ENCODE measurements at regions not wholly inside any gene's neighbourhood (a gene's known extent, or its start where the extent isn't known, plus 50 kb on each side); places are given as distances from the start of the nearest gene placed in this dataset.

- H3K27ac Mint-ChIP-seq = no peak overlapping the region
- H3K36me3 Mint-ChIP-seq (ENCODE audit: low read depth) = no peaks in the 10 kb centered on the region
- no peaks in the 10 kb centered on the region for H3K4me1 Mint-ChIP-seq (ENCODE audit: low read depth)
- no peak for TF ChIP-seq CTCF (IDR thresholded peaks at IDR 0.05)
- no peak overlapping the region for H3K4me3 Mint-ChIP-seq
- DNase-seq = no peak
- H3K27me3 Mint-ChIP-seq (ENCODE audit: insufficient read depth) = peaks cover 10% of the 10 kb centered on the region
- peaks cover 8% of the 10 kb centered on the region; the same call in 1 of the 2 replicates for H3K9me3 Mint-ChIP-seq
Observed at GRCh38 chr12:107487011-107487680, 198.5 kb upstream of the PWP1 start.

- Mint-ChIP-seq H3K4me1 (ENCODE audit: low read depth) (no peaks in the 10 kb centered on the region), H3K4me3 (no peak overlapping the region), H3K9me3 (peaks cover 8% of the 10 kb centered on the region; the same call in 1 of the 2 replicates), H3K27ac (no peak overlapping the region), H3K36me3 (ENCODE audit: low read depth) (no peaks in the 10 kb centered on the region), H3K27me3 (ENCODE audit: insufficient read depth) (peaks cover 10% of the 10 kb centered on the region)
- no peak for DNase-seq
- no peak for TF ChIP-seq CTCF (IDR thresholded peaks at IDR 0.05)
Observed at GRCh38 chr12:107488666-107489065, 196.9 kb upstream of the PWP1 start.

GRCh38 chr12:107490010-107490409 lies 195.6 kb upstream of the PWP1 start:
- no peak overlapping the region for H3K27ac Mint-ChIP-seq
- DNase-seq = no peak
- H3K4me1 Mint-ChIP-seq (ENCODE audit: low read depth) = no peaks in the 10 kb centered on the region
- TF ChIP-seq CTCF (IDR thresholded peaks at IDR 0.05) = no peak
- peaks cover 1% of the 10 kb centered on the region for H3K27me3 Mint-ChIP-seq (ENCODE audit: insufficient read depth)
- H3K4me3 Mint-ChIP-seq = no peak overlapping the region
- peaks cover 8% of the 10 kb centered on the region; the same call in 1 of the 2 replicates for H3K9me3 Mint-ChIP-seq
- no peaks in the 10 kb centered on the region for H3K36me3 Mint-ChIP-seq (ENCODE audit: low read depth)

- no peak for TF ChIP-seq CTCF (IDR thresholded peaks at IDR 0.05)
- Mint-ChIP-seq H3K27ac (no peak overlapping the region), H3K4me3 (no peak overlapping the region), H3K9me3 (peaks cover 9% of the 10 kb centered on the region), H3K27me3 (ENCODE audit: insufficient read depth) (peaks cover 1% of the 10 kb centered on the region), H3K36me3 (ENCODE audit: low read depth) (no peaks in the 10 kb centered on the region), H3K4me1 (ENCODE audit: low read depth) (no peaks in the 10 kb centered on the region)
- DNase-seq = no peak
Observed at GRCh38 chr12:107491856-107492255, 193.7 kb upstream of the PWP1 start.

GRCh38 chr12:107492393-107493134 lies 193.0 kb upstream of the PWP1 start:
- TF ChIP-seq CTCF (IDR thresholded peaks at IDR 0.05) = no peak
- H3K9me3 Mint-ChIP-seq = peaks cover 15% of the 10 kb centered on the region
- H3K27ac Mint-ChIP-seq = no peak overlapping the region
- peaks cover 1% of the 10 kb centered on the region for H3K27me3 Mint-ChIP-seq (ENCODE audit: insufficient read depth)
- no peak overlapping the region for H3K4me3 Mint-ChIP-seq
- no peaks in the 10 kb centered on the region for H3K36me3 Mint-ChIP-seq (ENCODE audit: low read depth)
- no peaks in the 10 kb centered on the region for H3K4me1 Mint-ChIP-seq (ENCODE audit: low read depth)
- DNase-seq = no peak
